Stimulated activated CD8-positive, alpha-beta memory T cell treated with anti-CD3 and anti-CD28 coated beads, Interleukin-15, amount 100 ng/mL, for 24 hours (primary cell): ENCODE measurements at regions not wholly inside any gene's neighbourhood (a gene's known extent, or its start where the extent isn't known, plus 50 kb on each side); places are given as distances from the start of the nearest gene placed in this dataset.

ENCODE experiments used
- DNase-seq: peaks from one replicate; pipeline ENCODE4 v3.0.0-alpha.2; 2020; ENCODE audit warnings: low read depth

DNA sequence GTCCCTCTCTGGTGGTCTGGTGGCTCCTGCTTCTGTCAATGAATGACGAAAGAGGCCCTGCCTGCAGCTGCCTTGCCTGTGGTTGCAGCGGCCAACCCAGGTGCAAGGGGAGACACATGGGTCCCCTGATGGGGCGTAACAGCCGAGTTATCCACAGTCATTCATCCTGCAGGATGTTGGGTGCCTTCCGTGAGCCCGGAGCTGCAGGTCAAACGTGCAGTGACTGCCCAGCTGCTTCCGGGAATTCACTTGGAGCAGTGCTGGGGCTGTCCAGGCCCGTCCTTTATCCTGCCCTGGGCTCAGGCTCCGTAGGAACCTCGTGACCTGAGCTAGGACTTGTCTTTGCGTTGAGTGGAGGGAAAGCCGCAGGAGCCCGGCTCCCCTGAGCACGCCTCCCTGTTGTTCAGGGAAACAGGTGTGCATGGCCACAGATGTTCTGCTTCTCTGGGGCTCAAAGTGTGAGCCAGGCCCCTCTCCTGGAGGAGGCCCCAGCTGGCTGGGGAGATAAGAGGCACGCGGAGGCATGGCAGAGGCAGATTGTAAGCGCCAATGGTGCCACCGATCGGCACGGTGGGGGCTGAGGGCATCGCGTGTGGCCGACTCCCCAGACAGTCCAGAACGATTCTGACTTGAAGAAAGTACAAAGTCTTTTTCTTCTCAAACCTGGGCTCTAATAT lies 635.4 kb downstream of the BRD1 start:
- DNase-seq, result no peak

- DNase-seq, result no peak
These were observed 636.1 kb downstream of the BRD1 start for GRCh38 chr22:49191506-49191980.

GRCh38 chr22:49190816-49191505 lies 636.7 kb downstream of the BRD1 start:
- DNase-seq, result no peak

DNA sequence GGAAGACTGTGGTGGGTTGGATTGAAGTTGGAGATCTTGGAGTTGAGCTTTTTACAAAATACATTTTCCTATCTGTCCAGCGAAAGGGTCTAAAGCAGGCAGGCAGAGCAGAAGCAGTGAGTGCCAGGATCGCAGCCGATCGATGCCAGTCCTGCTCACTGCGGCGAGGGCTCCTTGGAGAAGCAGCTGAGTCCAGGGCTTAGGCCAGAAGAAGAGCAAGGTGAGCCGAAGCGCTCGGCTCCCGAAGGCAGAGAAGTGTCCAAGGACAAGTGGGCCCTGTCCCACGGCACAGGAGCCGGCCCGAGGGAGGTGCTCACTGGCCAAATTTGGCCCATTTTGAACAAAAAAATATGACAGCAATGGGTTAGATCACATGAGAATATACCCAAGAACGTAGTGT lies 637.8 kb downstream of the BRD1 start:
- DNase-seq, result no peak

DNA sequence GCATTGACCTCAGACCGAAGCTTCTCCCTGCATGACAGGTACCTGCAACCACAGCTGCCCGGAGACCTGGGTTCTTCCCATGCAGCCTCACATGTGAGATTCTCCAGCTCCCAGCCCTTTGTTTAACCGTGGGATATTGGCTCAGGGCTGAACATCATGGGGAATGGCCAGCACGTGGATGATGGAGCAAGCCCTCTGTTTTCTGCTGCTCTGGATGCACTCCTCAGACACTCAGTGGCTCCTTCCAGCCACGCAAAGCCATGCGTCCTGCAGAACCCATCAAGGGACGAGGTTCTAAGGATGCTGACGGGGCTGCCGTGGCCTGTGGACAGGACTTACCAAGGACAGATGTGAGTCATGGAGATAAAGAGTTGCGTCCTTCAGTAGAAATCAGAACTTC lies 639.1 kb downstream of the BRD1 start:
- no peak for DNase-seq

DNA sequence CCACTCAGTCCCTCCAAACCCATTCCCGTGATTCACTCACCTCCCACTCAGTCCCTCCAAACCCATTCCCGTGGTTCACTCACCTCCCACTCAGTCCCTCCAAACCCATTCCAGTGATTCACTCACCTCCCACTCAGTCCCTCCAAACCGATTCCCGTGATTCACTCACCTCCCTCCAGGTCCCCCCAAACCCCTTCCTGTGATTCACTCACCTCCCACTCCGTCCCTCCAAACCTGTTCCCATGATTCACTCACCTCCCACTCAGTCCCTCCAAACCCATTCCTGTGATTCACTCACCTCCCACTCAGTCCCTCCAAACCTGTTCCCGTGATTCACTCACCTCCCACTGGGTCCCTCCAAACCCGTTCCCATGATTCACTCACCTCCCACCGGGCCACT lies 639.6 kb downstream of the BRD1 start:
- no peak for DNase-seq

GRCh38 chr22:49186762-49187161 lies 640.9 kb downstream of the BRD1 start:
- DNase-seq, result no peak

GRCh38 chr22:49186293-49186692 lies 641.4 kb downstream of the BRD1 start:
- DNase-seq, result no peak

DNA sequence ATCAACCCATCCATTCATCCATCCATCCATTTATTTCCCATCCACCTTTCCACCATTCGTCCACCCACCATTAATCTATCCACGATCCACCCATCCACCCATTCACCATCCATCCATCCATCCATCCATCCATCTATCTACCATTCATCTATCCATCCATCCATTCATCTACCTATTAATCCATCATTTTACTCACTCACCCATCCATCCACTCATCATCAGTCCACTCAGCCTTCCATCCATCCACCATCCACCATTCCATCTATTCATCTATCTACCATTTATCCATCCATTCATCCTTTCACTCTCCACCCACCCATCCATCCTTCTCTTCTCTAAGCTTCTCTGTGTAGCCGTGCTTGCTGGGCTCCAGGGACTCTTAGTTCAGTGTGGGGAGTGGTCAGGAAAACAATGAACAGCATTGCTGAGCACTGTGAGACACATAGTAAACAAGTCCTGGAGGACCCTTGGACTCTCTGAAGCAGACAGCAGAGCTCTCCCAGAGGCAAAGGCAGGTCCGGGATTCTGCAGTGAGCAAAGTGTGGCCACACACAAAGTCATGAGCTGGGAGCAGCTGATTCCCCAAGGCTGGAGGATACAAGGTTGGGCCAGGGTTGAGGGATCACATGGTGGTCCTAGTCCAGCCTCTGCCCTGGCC lies 642.2 kb downstream of the BRD1 start:
- DNase-seq, result no peak

DNA sequence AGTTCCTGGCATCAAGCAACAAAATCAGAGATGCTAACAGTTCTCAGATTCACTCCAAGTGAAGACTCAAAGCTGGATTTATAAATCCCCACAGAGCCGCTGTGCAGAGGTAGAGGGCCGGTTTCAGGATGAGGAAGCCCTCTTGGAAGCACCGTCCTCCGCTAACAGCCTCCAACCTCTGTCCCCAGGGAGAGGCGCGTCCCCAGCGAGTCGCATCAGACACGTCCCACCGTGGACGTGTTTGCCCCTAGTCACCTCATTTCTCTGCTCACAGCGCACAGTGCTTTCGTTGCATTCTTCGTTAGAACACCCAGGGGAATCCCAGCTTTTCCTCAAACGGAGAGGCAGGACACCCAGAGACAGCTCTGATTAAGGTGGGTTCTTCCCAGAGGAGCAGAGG lies 642.9 kb downstream of the BRD1 start:
- DNase-seq, result no peak

- no peak for DNase-seq
These were observed 643.9 kb downstream of the BRD1 start for GRCh38 chr22:49183826-49184216.

GRCh38 chr22:49183208-49183825 lies 644.4 kb downstream of the BRD1 start:
- DNase-seq, result no peak

- DNase-seq, result no peak
These were observed 645.3 kb downstream of the BRD1 start for GRCh38 chr22:49182416-49182815.

- no peak for DNase-seq
These were observed 645.7 kb downstream of the BRD1 start for GRCh38 chr22:49181942-49182341.

GRCh38 chr22:49181431-49181830 lies 646.2 kb downstream of the BRD1 start:
- DNase-seq, result no peak

GRCh38 chr22:49180683-49181024 lies 647.0 kb downstream of the BRD1 start:
- no peak for DNase-seq

GRCh38 chr22:49179886-49180682 lies 647.6 kb downstream of the BRD1 start:
- no peak for DNase-seq

GRCh38 chr22:49179175-49179574 lies 648.5 kb downstream of the BRD1 start:
- no peak for DNase-seq

DNA sequence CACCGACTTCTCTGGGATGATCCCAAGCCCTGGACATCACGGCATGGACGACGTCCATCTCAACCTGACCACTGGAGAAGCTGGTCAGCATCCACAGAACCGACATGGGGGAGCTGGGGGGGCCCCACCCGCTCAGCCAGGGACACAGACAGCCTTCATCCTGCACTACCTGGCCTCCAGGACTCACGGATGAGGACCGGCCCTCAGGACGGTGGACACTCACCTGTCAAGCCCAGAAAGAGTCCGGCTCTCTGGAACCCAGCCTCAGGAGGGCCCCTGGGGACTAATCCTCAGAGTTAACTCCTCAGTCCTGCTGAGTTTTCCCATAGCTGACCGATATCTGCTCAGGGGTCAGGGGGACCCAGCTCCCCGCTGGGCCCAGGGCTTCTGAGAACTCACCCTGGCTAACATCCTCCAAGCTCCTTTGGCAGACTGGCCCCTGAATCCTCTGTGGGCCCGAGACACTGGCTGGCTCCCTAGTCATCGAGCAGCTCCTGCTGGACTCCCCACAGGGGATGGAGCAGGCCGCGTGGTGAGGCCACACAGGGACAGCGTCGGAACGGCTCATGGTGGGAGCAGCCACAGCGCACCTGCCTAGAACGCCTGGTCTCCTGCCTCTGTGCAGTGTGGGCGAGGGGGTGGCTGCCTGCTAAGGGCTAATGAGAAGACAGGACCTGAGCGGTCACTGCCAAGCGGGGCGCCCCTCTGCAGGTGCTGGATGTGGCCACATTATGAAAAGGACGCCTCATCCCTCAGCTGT lies 649.2 kb downstream of the BRD1 start:
- no peak for DNase-seq

DNA sequence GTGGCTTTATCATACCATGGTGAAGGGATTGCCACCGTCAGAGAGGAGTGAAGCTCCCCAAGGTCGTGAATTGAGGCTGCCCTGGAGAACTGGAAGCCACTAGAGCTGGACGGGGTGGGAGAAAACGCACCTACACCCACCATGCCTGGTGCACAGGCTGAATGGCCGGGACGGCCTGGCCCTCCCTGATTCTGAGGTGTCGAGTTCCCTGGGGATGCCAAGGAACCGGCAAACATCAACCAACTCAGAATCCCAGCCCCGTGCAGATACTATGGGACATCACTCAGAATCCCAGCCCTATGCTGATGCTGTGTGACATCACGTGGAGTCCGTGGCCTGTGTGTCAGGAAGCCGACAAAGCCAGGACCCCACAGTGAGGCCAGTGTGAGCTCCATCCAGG lies 650.0 kb downstream of the BRD1 start:
- no peak for DNase-seq

GRCh38 chr22:49176956-49177355 lies 650.7 kb downstream of the BRD1 start:
- no peak for DNase-seq
